Esophagus squamous epithelium (tissue), 4 donors: ENCODE measurements at regions not wholly inside any gene's neighbourhood (a gene's known extent, or its start where the extent isn't known, plus 50 kb on each side); places are given as distances from the start of the nearest gene placed in this dataset.

Experiments used
- CTCF ChIP-seq, 6 experiments: fragments of 450-650 bp in 4 of 6; fragments of 200-600 bp in 2 of 6; sonication (generic) in 2 of 6; IDR thresholded peaks; one replicate each; pipeline ENCODE4 v1.5.1; 2016 to 2019; ENCODE audit warnings: antibody characterized with exemption in 6 of 6, mild to moderate bottlenecking in 4 of 6, moderate library complexity in 4 of 6
- POLR2A ChIP-seq, 4 donors: fragments of 450-650 bp; IDR thresholded peaks; one replicate each; pipeline ENCODE4 v1.6.1; 2017; ENCODE audit warnings: antibody characterized with exemption in 4 of 4, mild to moderate bottlenecking in 4 of 4, moderate library complexity in 3 of 4

GRCh38 chr6:14807130-14807529 is 438.7 kb upstream of the JARID2 start:
- TF ChIP-seq CTCF (IDR thresholded peaks at IDR 0.05) (no peak), POLR2A (IDR thresholded peaks at IDR 0.05) (no peak)
